ENCODE measurements at regions not wholly inside any gene's neighbourhood (a gene's known extent, or its start where the extent isn't known, plus 50 kb on each side); places are given as distances from the start of the nearest gene placed in this dataset.

DNA sequence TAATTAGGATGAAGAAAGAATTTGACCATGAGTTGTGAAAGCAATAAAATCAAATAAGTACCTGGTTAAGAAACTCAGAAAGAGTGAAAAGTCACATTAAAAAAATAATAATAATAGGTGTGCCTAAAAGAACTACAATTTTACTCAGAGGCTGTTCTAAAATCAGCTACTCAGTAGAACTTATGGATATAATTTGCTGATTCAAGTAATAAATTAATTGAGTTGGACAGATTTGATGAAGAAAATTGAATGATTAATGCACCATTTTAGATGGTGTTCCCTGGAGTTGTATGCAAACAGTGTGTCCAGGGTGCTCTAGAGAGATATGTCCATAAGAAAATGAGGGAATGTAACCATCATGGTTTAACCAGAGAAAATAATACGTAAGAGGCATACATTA, 2852.5 kb downstream of the PCDH9 start:
- TF ChIP-seq, protein P1, sequence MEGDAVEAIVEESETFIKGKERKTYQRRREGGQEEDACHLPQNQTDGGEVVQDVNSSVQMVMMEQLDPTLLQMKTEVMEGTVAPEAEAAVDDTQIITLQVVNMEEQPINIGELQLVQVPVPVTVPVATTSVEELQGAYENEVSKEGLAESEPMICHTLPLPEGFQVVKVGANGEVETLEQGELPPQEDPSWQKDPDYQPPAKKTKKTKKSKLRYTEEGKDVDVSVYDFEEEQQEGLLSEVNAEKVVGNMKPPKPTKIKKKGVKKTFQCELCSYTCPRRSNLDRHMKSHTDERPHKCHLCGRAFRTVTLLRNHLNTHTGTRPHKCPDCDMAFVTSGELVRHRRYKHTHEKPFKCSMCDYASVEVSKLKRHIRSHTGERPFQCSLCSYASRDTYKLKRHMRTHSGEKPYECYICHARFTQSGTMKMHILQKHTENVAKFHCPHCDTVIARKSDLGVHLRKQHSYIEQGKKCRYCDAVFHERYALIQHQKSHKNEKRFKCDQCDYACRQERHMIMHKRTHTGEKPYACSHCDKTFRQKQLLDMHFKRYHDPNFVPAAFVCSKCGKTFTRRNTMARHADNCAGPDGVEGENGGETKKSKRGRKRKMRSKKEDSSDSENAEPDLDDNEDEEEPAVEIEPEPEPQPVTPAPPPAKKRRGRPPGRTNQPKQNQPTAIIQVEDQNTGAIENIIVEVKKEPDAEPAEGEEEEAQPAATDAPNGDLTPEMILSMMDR (IDR thresholded peaks at IDR 0.05; ENCODE audit: insufficient read depth, low read length, poor library complexity, severe bottlenecking), result no peak
- no peak for TF ChIP-seq EZH2phosphoT487 (conservative IDR thresholded peaks at IDR 0.05; ENCODE audit: low read length)

Data from SU-DHL-6 (cell line).